NK-92 treated with Interleukin-12 subunit alpha and Interleukin-12 subunit beta, amount 100 ng/mL, for 24 hours (cell line): ENCODE measurements at regions not wholly inside any gene's neighbourhood (a gene's known extent, or its start where the extent isn't known, plus 50 kb on each side); places are given as distances from the start of the nearest gene placed in this dataset.
"Not testable (repeated sequence)": the region's sequence is repeated elsewhere in the genome, so short reads cannot be mapped to it uniquely, and the experiment has no call there.

Experiments used
- DNase-seq: peaks from one replicate; lab custom pipeline; 2025; lab: John Stamatoyannopoulos, UW

- no peak for DNase-seq
Observed at GRCh38 chr3:105223815-105224214, 142.9 kb upstream of the ALCAM start.

GRCh38 chr3:105228696-105229095 lies 138.0 kb upstream of the ALCAM start:
- DNase-seq, result no peak

- DNase-seq, result no peak
Observed at GRCh38 chr3:105232553-105232952, 134.2 kb upstream of the ALCAM start.

- DNase-seq, result no peak
Observed at GRCh38 chr3:105233010-105233409, 133.7 kb upstream of the ALCAM start.

GRCh38 chr3:105235221-105235620 lies 131.5 kb upstream of the ALCAM start:
- no peak for DNase-seq

- DNase-seq, result no peak
Observed at GRCh38 chr3:105235785-105236184, 130.9 kb upstream of the ALCAM start.

- DNase-seq, result no peak
Observed at GRCh38 chr3:105238367-105238766, 128.3 kb upstream of the ALCAM start.

GRCh38 chr3:105243076-105243475 lies 123.6 kb upstream of the ALCAM start:
- DNase-seq, result no peak

- DNase-seq, result no peak
Observed at GRCh38 chr3:105246536-105246935, 120.2 kb upstream of the ALCAM start.

GRCh38 chr3:105253225-105253624 lies 113.5 kb upstream of the ALCAM start:
- DNase-seq, result no peak

- no peak for DNase-seq
Observed at GRCh38 chr3:105254154-105254553, 112.6 kb upstream of the ALCAM start.

- no peak for DNase-seq
Observed at GRCh38 chr3:105255350-105255749, 111.4 kb upstream of the ALCAM start.

- DNase-seq, result no peak
Observed at GRCh38 chr3:105259496-105259895, 107.2 kb upstream of the ALCAM start.

- DNase-seq, result no peak
Observed at GRCh38 chr3:105260385-105260784, 106.3 kb upstream of the ALCAM start.

GRCh38 chr3:105274536-105274935 lies 92.2 kb upstream of the ALCAM start:
- no peak for DNase-seq

GRCh38 chr3:105274958-105275357 lies 91.8 kb upstream of the ALCAM start:
- no peak for DNase-seq

- DNase-seq, result no peak
Observed at GRCh38 chr3:105277656-105278055, 89.1 kb upstream of the ALCAM start.

GRCh38 chr3:105278688-105279087 lies 88.0 kb upstream of the ALCAM start:
- DNase-seq, result no peak

GRCh38 chr3:105281989-105282388 lies 84.7 kb upstream of the ALCAM start:
- DNase-seq, result no peak

- DNase-seq, result no peak
Observed at GRCh38 chr3:105284876-105285275, 81.8 kb upstream of the ALCAM start.

GRCh38 chr3:105285653-105286241 lies 81.0 kb upstream of the ALCAM start:
- no peak for DNase-seq

- no peak for DNase-seq
Observed at GRCh38 chr3:105293441-105293840, 73.3 kb upstream of the ALCAM start.

- DNase-seq, result not testable (repeated sequence)
Observed at GRCh38 chr3:105296182-105296822, 70.4 kb upstream of the ALCAM start.

GRCh38 chr3:105304487-105304886 lies 62.2 kb upstream of the ALCAM start:
- no peak for DNase-seq
